ENCODE measurements at regions not wholly inside any gene's neighbourhood (a gene's known extent, or its start where the extent isn't known, plus 50 kb on each side); places are given as distances from the start of the nearest gene placed in this dataset.

GRCh38 chr1:4087530-4088420, 187.7 kb upstream of the C1orf174 start:
- no peak for DNase-seq (ENCODE audit: low read depth in 2 of 2)

- DNase-seq (ENCODE audit: low read depth in 2 of 2) = no peak
Measured at GRCh38 chr1:4088676-4089075, 188.6 kb upstream of the C1orf174 start.

- no peak for DNase-seq (ENCODE audit: low read depth in 2 of 2)
Measured at GRCh38 chr1:4089421-4090175, 189.5 kb upstream of the C1orf174 start.

- DNase-seq (ENCODE audit: low read depth in 2 of 2) = no peak
Measured at GRCh38 chr1:4090556-4090955, 190.5 kb upstream of the C1orf174 start.

GRCh38 chr1:4090976-4091660, 191.0 kb upstream of the C1orf174 start:
- no peak for DNase-seq (ENCODE audit: low read depth in 2 of 2)

GRCh38 chr1:4091996-4092395, 191.9 kb upstream of the C1orf174 start:
- no peak for DNase-seq (ENCODE audit: low read depth in 2 of 2)

- no peak for DNase-seq (ENCODE audit: low read depth in 2 of 2)
Measured at GRCh38 chr1:4093856-4094565, 193.9 kb upstream of the C1orf174 start.

GRCh38 chr1:4095433-4095971, 195.4 kb upstream of the C1orf174 start:
- DNase-seq (ENCODE audit: low read depth in 2 of 2) = no peak

- DNase-seq (ENCODE audit: low read depth in 2 of 2) = no peak
Measured at GRCh38 chr1:4101459-4102161, 201.5 kb upstream of the C1orf174 start.

GRCh38 chr1:4105300-4105880, 205.3 kb upstream of the C1orf174 start:
- DNase-seq (ENCODE audit: low read depth in 2 of 2) = no peak

- no peak for DNase-seq (ENCODE audit: low read depth in 2 of 2)
Measured at GRCh38 chr1:4106731-4107130, 206.7 kb upstream of the C1orf174 start.

GRCh38 chr1:4107291-4107690, 207.2 kb upstream of the C1orf174 start:
- no peak for DNase-seq (ENCODE audit: low read depth in 2 of 2)

- DNase-seq (ENCODE audit: low read depth in 2 of 2) = no peak
Measured at GRCh38 chr1:4108331-4108730, 208.3 kb upstream of the C1orf174 start.

GRCh38 chr1:4108758-4109627, 208.9 kb upstream of the C1orf174 start:
- DNase-seq (ENCODE audit: low read depth in 2 of 2) = no peak

GRCh38 chr1:4109628-4109940, 209.5 kb upstream of the C1orf174 start:
- DNase-seq (ENCODE audit: low read depth in 2 of 2) = no peak

GRCh38 chr1:4110888-4111287, 210.8 kb upstream of the C1orf174 start:
- no peak for DNase-seq (ENCODE audit: low read depth in 2 of 2)

- DNase-seq (ENCODE audit: low read depth in 2 of 2) = no peak
Measured at GRCh38 chr1:4113897-4114296, 213.8 kb upstream of the C1orf174 start.

- no peak for DNase-seq (ENCODE audit: low read depth in 2 of 2)
Measured at GRCh38 chr1:4115191-4115900, 215.3 kb upstream of the C1orf174 start.

- DNase-seq (ENCODE audit: low read depth in 2 of 2) = no peak
Measured at GRCh38 chr1:4117196-4117595, 217.1 kb upstream of the C1orf174 start.
